HG03097 (cell line): ENCODE measurements at regions not wholly inside any gene's neighbourhood (a gene's known extent, or its start where the extent isn't known, plus 50 kb on each side); places are given as distances from the start of the nearest gene placed in this dataset.

Experiments
- ATAC-seq: cut with Tn5 transposase; IDR thresholded peaks from one replicate; pipeline ENCODE4 v1.9.1; 2021; ENCODE audit not compliant: unreplicated experiment, low FRiP score

- no peak for ATAC-seq
Observed at GRCh38 chr10:28250782-28251181, 52.1 kb downstream of the MPP7 start.

GRCh38 chr10:28250358-28250757 lies 52.5 kb downstream of the MPP7 start:
- no peak for ATAC-seq

GRCh38 chr10:28249512-28249911 lies 53.4 kb downstream of the MPP7 start:
- no peak for ATAC-seq

- ATAC-seq = no peak
Observed at GRCh38 chr10:28248092-28248491, 54.8 kb downstream of the MPP7 start.

- no peak for ATAC-seq
Observed at GRCh38 chr10:28246023-28246422, 56.8 kb downstream of the MPP7 start.

GRCh38 chr10:28243923-28244322 lies 58.9 kb downstream of the MPP7 start:
- no peak for ATAC-seq

- ATAC-seq = no peak
Observed at GRCh38 chr10:28242555-28243204, 60.2 kb downstream of the MPP7 start.

- no peak for ATAC-seq
Observed at GRCh38 chr10:28241741-28242399, 61.0 kb downstream of the MPP7 start.

GRCh38 chr10:28240400-28240799 lies 62.5 kb downstream of the MPP7 start:
- no peak for ATAC-seq

GRCh38 chr10:28236591-28236990 lies 66.3 kb downstream of the MPP7 start:
- ATAC-seq = no peak

GRCh38 chr10:28220811-28221210 lies 82.1 kb downstream of the MPP7 start:
- no peak for ATAC-seq

- no peak for ATAC-seq
Observed at GRCh38 chr10:28219251-28219650, 83.6 kb downstream of the MPP7 start.

- ATAC-seq = no peak
Observed at GRCh38 chr10:28217848-28218247, 85.0 kb downstream of the MPP7 start.

- no peak for ATAC-seq
Observed at GRCh38 chr10:28215930-28216329, 86.9 kb downstream of the MPP7 start.

- no peak for ATAC-seq
Observed at GRCh38 chr10:28214219-28214618, 88.6 kb downstream of the MPP7 start.

GRCh38 chr10:28211759-28212158 lies 91.1 kb downstream of the MPP7 start:
- ATAC-seq = no peak

GRCh38 chr10:28207799-28208198 lies 95.1 kb downstream of the MPP7 start:
- ATAC-seq = no peak

GRCh38 chr10:28202941-28203352 lies 99.9 kb downstream of the MPP7 start:
- ATAC-seq = no peak

GRCh38 chr10:28201410-28202400 lies 101.2 kb downstream of the MPP7 start:
- ATAC-seq = no peak

GRCh38 chr10:28200775-28201174 lies 102.1 kb downstream of the MPP7 start:
- ATAC-seq = no peak

GRCh38 chr10:28199941-28200340 lies 102.9 kb downstream of the MPP7 start:
- ATAC-seq = no peak
